ENCODE measurements at regions not wholly inside any gene's neighbourhood (a gene's known extent, or its start where the extent isn't known, plus 50 kb on each side); places are given as distances from the start of the nearest gene placed in this dataset.

DNA sequence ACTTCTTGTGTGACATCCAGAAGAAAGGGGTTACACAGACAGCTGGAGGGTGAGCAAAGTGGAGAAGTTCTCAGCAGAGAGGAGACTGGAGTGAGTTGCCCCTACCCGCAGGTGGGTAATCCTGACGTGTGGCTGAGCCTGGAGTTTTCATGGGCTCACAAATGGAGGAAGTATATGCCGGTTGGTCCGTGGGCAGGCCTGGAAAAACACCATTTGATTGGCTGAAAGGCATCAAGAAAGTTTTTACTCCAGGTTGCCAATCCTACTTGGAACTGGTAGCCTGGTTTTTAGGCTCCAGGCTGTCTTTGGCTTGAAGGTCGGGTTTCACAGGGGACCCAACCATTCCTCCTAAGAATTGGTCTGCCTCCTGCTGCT lies 1177.4 kb upstream of the LRRTM1 start:
- intact Hi-C loops (cut with micrococcal nuclease), result no loop called here

GRCh38 chr2:81481242-81481993 lies 1176.9 kb upstream of the LRRTM1 start:
- intact Hi-C loops (cut with micrococcal nuclease), result no loop called here
- CTCF ChIA-PET, result no interaction called here
- Mint-ChIP-seq H3K4me1 (ENCODE audit: low read depth) (no peaks in the 10 kb centered on the region), H3K36me3 (ENCODE audit: low read depth) (no peaks in the 10 kb centered on the region), H3K9me3 (peaks cover 14% of the 10 kb centered on the region), H3K4me3 (no peak overlapping the region), H3K27me3 (no peaks in the 10 kb centered on the region), H3K27ac (no peak overlapping the region)
- POLR2A ChIA-PET, result no interaction called here
- no peak for TF ChIP-seq CTCF (IDR thresholded peaks at IDR 0.05)
- DNase-seq (no peak), ATAC-seq (no peak)

More for the DNA sequence above, 1177.4 kb upstream of the LRRTM1 start:
- no peak overlapping the region for H3K27ac Mint-ChIP-seq
- ATAC-seq, result no peak
- H3K36me3 Mint-ChIP-seq (ENCODE audit: low read depth), result no peaks in the 10 kb centered on the region
- H3K4me1 Mint-ChIP-seq (ENCODE audit: low read depth), result no peaks in the 10 kb centered on the region
- POLR2A ChIA-PET, result no interaction called here
- CTCF ChIA-PET, result no interaction called here
- H3K9me3 Mint-ChIP-seq, result peaks cover 14% of the 10 kb centered on the region
- no peak overlapping the region for H3K4me3 Mint-ChIP-seq
- TF ChIP-seq CTCF (IDR thresholded peaks at IDR 0.05), result no peak
- no peak for DNase-seq
- no peaks in the 10 kb centered on the region for H3K27me3 Mint-ChIP-seq

- H3K4me1 Mint-ChIP-seq (ENCODE audit: low read depth), result no peaks in the 10 kb centered on the region
- peaks cover 17% of the 10 kb centered on the region for H3K9me3 Mint-ChIP-seq
- no peaks in the 10 kb centered on the region for H3K36me3 Mint-ChIP-seq (ENCODE audit: low read depth)
- no peaks in the 10 kb centered on the region for H3K27me3 Mint-ChIP-seq
- ATAC-seq, result no peak
- intact Hi-C loops (cut with micrococcal nuclease), result no loop called here
- ChIA-PET POLR2A (no interaction called here), CTCF (no interaction called here)
- TF ChIP-seq CTCF (IDR thresholded peaks at IDR 0.05), result no peak
- H3K4me3 Mint-ChIP-seq, result no peak overlapping the region
- H3K27ac Mint-ChIP-seq, result no peak overlapping the region
- no peak for DNase-seq
Observed at GRCh38 chr2:81467096-81467495, 1162.5 kb upstream of the LRRTM1 start.

- Mint-ChIP-seq H3K4me3 (no peak overlapping the region), H3K4me1 (ENCODE audit: low read depth) (no peaks in the 10 kb centered on the region), H3K27ac (no peak overlapping the region), H3K9me3 (peaks cover 22% of the 10 kb centered on the region), H3K27me3 (no peaks in the 10 kb centered on the region), H3K36me3 (ENCODE audit: low read depth) (no peaks in the 10 kb centered on the region)
- DNase-seq (no peak), ATAC-seq (no peak)
- POLR2A ChIA-PET, result no interaction called here
- intact Hi-C loops (cut with micrococcal nuclease), result no loop called here
- TF ChIP-seq CTCF (IDR thresholded peaks at IDR 0.05), result no peak
- CTCF ChIA-PET, result no interaction called here
Observed at GRCh38 chr2:81462420-81462819, 1157.9 kb upstream of the LRRTM1 start.

- TF ChIP-seq CTCF (IDR thresholded peaks at IDR 0.05), result no peak
- DNase-seq, result no peak
- intact Hi-C loops (cut with micrococcal nuclease), result no loop called here
- no peak overlapping the region for H3K27ac Mint-ChIP-seq
- no peaks in the 10 kb centered on the region for H3K4me1 Mint-ChIP-seq (ENCODE audit: low read depth)
- peaks cover 14% of the 10 kb centered on the region for H3K9me3 Mint-ChIP-seq
- ChIA-PET POLR2A (no interaction called here), CTCF (no interaction called here)
- H3K4me3 Mint-ChIP-seq, result no peak overlapping the region
- no peak for ATAC-seq
- no peaks in the 10 kb centered on the region for H3K36me3 Mint-ChIP-seq (ENCODE audit: low read depth)
- H3K27me3 Mint-ChIP-seq, result no peaks in the 10 kb centered on the region
Observed at GRCh38 chr2:81445176-81445575, 1140.6 kb upstream of the LRRTM1 start.

Data from activated CD8-positive, alpha-beta T cell treated with anti-CD3 and anti-CD28 coated beads for 36 hours (primary cell).